OCI-LY3 (cell line): ENCODE measurements at regions not wholly inside any gene's neighbourhood (a gene's known extent, or its start where the extent isn't known, plus 50 kb on each side); places are given as distances from the start of the nearest gene placed in this dataset.

Experiments used
- EZH2phosphoT487 ChIP-seq: fragments of 200-600 bp; shearing (Covaris generic); IDR thresholded peaks from 2 replicates; pipeline ENCODE4 v1.6.1; 2018; ENCODE audit warnings: antibody characterized with exemption, mixed run types, low read depth
- TF ChIP-seq, protein P1 (sequence below): fragments of 200-600, 300-600 bp; sonication (generic); IDR thresholded peaks from 2 replicates; pipeline ENCODE4 v1.5.1; 2014; ENCODE audit warnings: antibody characterized with exemption, low read length, low read depth

DNA sequence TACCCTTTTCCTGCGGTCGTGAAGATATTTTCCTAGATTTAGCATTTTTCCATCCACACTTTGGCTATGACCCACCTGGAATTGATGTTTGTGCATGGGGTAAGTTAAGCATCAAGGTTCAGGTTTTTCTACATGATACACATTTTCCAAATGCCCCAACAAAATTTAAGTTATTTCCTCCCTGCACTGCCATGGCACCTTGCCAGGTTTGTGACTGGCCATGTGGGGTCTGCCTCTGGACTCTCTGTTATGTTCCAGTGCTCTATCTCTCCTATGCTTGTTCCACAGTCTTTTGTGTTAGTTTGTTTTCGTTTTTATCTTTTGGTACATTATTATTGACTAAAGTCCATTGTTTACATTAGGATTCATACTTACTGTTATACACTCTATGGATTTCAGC, 934.3 kb downstream of the TBC1D22A start:
- TF ChIP-seq, protein P1, sequence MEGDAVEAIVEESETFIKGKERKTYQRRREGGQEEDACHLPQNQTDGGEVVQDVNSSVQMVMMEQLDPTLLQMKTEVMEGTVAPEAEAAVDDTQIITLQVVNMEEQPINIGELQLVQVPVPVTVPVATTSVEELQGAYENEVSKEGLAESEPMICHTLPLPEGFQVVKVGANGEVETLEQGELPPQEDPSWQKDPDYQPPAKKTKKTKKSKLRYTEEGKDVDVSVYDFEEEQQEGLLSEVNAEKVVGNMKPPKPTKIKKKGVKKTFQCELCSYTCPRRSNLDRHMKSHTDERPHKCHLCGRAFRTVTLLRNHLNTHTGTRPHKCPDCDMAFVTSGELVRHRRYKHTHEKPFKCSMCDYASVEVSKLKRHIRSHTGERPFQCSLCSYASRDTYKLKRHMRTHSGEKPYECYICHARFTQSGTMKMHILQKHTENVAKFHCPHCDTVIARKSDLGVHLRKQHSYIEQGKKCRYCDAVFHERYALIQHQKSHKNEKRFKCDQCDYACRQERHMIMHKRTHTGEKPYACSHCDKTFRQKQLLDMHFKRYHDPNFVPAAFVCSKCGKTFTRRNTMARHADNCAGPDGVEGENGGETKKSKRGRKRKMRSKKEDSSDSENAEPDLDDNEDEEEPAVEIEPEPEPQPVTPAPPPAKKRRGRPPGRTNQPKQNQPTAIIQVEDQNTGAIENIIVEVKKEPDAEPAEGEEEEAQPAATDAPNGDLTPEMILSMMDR, result no peak
- no peak for TF ChIP-seq EZH2phosphoT487
